Sigmoid colon (tissue), 4 donors: ENCODE measurements at regions not wholly inside any gene's neighbourhood (a gene's known extent, or its start where the extent isn't known, plus 50 kb on each side); places are given as distances from the start of the nearest gene placed in this dataset.

ENCODE experiments used
- CTCF ChIP-seq, 4 experiments: fragments of 450-650 bp in 3 of 4; fragments of 200-600 bp in 1 of 4; IDR thresholded peaks; one replicate each; pipeline ENCODE4 v1.5.1; 2016 to 2019; ENCODE audit warnings: antibody characterized with exemption in 4 of 4, mild to moderate bottlenecking in 3 of 4, moderate library complexity in 2 of 4
- EP300 ChIP-seq, 4 donors: sonication (generic); formaldehyde crosslinking; IDR thresholded peaks; one replicate each; pipeline ENCODE4 v1.6.1; 2017; ENCODE audit warnings: antibody characterized with exemption in 4 of 4
- POLR2A ChIP-seq, 2 donors: fragments of 450-650 bp; IDR thresholded peaks; one replicate each; pipeline ENCODE4 v1.6.1; 2016; ENCODE audit warnings: antibody characterized with exemption in 2 of 2, mild to moderate bottlenecking in 2 of 2, moderate library complexity in 2 of 2
- POLR2AphosphoS5 ChIP-seq, 4 donors: sonication (generic); formaldehyde crosslinking; IDR thresholded peaks; one replicate each; pipeline ENCODE4 v1.6.1; 2017; ENCODE audit warnings: antibody characterized with exemption in 4 of 4

GRCh38 chr13:74438901-74439300 is 304.7 kb upstream of the KLF12 start:
- TF ChIP-seq CTCF (IDR thresholded peaks at IDR 0.05) = no peak
- TF ChIP-seq POLR2A (IDR thresholded peaks at IDR 0.05) = no peak
- no peak for TF ChIP-seq EP300 (IDR thresholded peaks at IDR 0.05)
- no peak for TF ChIP-seq POLR2AphosphoS5 (IDR thresholded peaks at IDR 0.05)
